CD4-positive, alpha-beta T cell (primary cell): ENCODE measurements at regions not wholly inside any gene's neighbourhood (a gene's known extent, or its start where the extent isn't known, plus 50 kb on each side); places are given as distances from the start of the nearest gene placed in this dataset.

ENCODE experiments used
- ATAC-seq: fragments of 200-7000 bp; cut with Tn5 transposase; one replicate; pipeline ENCODE4 v1.10.0; 2022; ENCODE audit warnings: mild to moderate bottlenecking; ENCODE audit not compliant: poor library complexity
- CTCF ChIA-PET: fragments of 350-600 bp; sonication (Branson Sonifier 250); formaldehyde crosslinking; loops from one replicate; lab custom pipeline; 2021; ENCODE audit warnings: antibody characterized with exemption, inconsistent platforms; lab: Charles Lee
- POLR2A ChIA-PET: fragments of 350-600 bp; sonication (Branson Sonifier 250); formaldehyde crosslinking; loops from one replicate; lab custom pipeline; 2021; ENCODE audit warnings: antibody characterized with exemption, inconsistent platforms; lab: Charles Lee
- DNase-seq, 14 experiments: peaks; one replicate each; pipeline ENCODE4 v3.0.0-alpha.2; 2013 to 2020; ENCODE audit warnings: mixed read lengths in 2 of 14
- H3K27ac ChIP-seq, 2 donors: one replicate each; pipeline versions ENCODE4 v1.5.1 to v1.7.0; 2013; ENCODE audit warnings: low read length in 2 of 2, low read depth in 1 of 2, mild to moderate bottlenecking in 1 of 2
- H3K27me3 ChIP-seq, 2 experiments: 1 replicate in 1 of 2; 2 replicates in 1 of 2; pipeline versions ENCODE4 v1.6.1 to v1.7.0; 2013; ENCODE audit warnings: low read length in 2 of 2, control low read depth in 1 of 2, mild to moderate bottlenecking in 1 of 2, moderate library complexity in 1 of 2; ENCODE audit not compliant: insufficient read depth in 2 of 2, control insufficient read depth in 1 of 2
- H3K36me3 ChIP-seq: one replicate; pipeline ENCODE4 v1.6.1; 2013; ENCODE audit warnings: low read length, control low read depth; ENCODE audit not compliant: insufficient read depth
- H3K4me1 ChIP-seq: one replicate; pipeline ENCODE4 v1.6.1; 2013; ENCODE audit warnings: low read length, control low read depth; ENCODE audit not compliant: insufficient read depth
- H3K4me3 ChIP-seq: one replicate; pipeline ENCODE4 v1.5.1; 2013; ENCODE audit warnings: mild to moderate bottlenecking, low read length, moderate library complexity
- H3K9me3 ChIP-seq, 2 experiments: 1 replicate in 1 of 2; 2 replicates in 1 of 2; pipeline versions ENCODE4 v1.6.1 to v1.7.0; 2013; ENCODE audit warnings: low read length in 2 of 2, mild to moderate bottlenecking in 2 of 2, control low read depth in 1 of 2, moderate library complexity in 1 of 2; ENCODE audit not compliant: control insufficient read depth in 1 of 2, insufficient read depth in 1 of 2
- H3K27ac Mint-ChIP-seq: one replicate; pipeline ENCODE4 v1.8.0; 2020; ENCODE audit warnings: mixed read lengths
- H3K27me3 Mint-ChIP-seq: one replicate; pipeline ENCODE4 v1.8.0; 2021; ENCODE audit warnings: mixed read lengths
- H3K36me3 Mint-ChIP-seq: one replicate; pipeline ENCODE4 v1.8.0; 2021; ENCODE audit warnings: low read depth, mixed read lengths
- H3K4me1 Mint-ChIP-seq: one replicate; pipeline ENCODE4 v1.8.0; 2021; ENCODE audit warnings: low read depth, mixed read lengths
- H3K4me3 Mint-ChIP-seq: one replicate; pipeline ENCODE4 v1.8.0; 2020; ENCODE audit warnings: mild to moderate bottlenecking, mixed read lengths
- H3K9me3 Mint-ChIP-seq: one replicate; pipeline ENCODE4 v1.8.0; 2020; ENCODE audit warnings: mixed read lengths
- CTCF ChIP-seq: fragments of 200-600 bp; IDR thresholded peaks from one replicate; pipeline ENCODE4 v1.8.0; 2022; ENCODE audit warnings: antibody characterized with exemption, mild to moderate bottlenecking
- intact Hi-C, 2 experiments: fragments of 100-400 bp; cut with DNase I in 1 of 2; cut with micrococcal nuclease in 1 of 2; formaldehyde crosslinking; loops; one replicate each; pipeline versions ENCODE4 v1.15.1 to v1.9.0; 2023 to 2025; cut with DNase I, micrococcal nuclease

GRCh38 chrX:39946822-39947221 is 150.9 kb downstream of the BCOR start:
- Mint-ChIP-seq H3K36me3 (no peaks in the 10 kb centered on the region), H3K9me3 (no peaks in the 10 kb centered on the region), H3K27me3 (no peaks in the 10 kb centered on the region), H3K4me3 (no peak overlapping the region), H3K4me1 (peaks cover 7% of the 10 kb centered on the region), H3K27ac (no peak overlapping the region)
- Histone ChIP-seq H3K27ac (no peak overlapping the region), H3K27me3 (no peaks in the 10 kb centered on the region), H3K36me3 (no peaks in the 10 kb centered on the region), H3K9me3 (no peaks in the 10 kb centered on the region), H3K4me1 (no peaks in the 10 kb centered on the region), H3K4me3 (no peak overlapping the region)
- ChIA-PET CTCF (no interaction called here), POLR2A (interaction anchor here (0.7 kb wide), 1 partner anchor 222 kb away, joined by 3 read pairs; no protein-coding TSS in a partner anchor)
- TF ChIP-seq CTCF: no peak
- intact Hi-C loops: no loop called here
- no peak for DNase-seq
- ATAC-seq: no peak

GRCh38 chrX:39948582-39948981 is 149.2 kb downstream of the BCOR start:
- no peak for ATAC-seq
- H3K36me3 Mint-ChIP-seq: no peaks in the 10 kb centered on the region
- Histone ChIP-seq H3K27ac (no peak overlapping the region), H3K4me3 (no peak overlapping the region), H3K9me3 (no peaks in the 10 kb centered on the region), H3K36me3 (no peaks in the 10 kb centered on the region), H3K27me3 (no peaks in the 10 kb centered on the region), H3K4me1 (no peaks in the 10 kb centered on the region)
- DNase-seq: peak in 1 of 14 experiments; percentile 14
- POLR2A ChIA-PET: no interaction called here
- H3K27ac Mint-ChIP-seq: no peak overlapping the region
- CTCF ChIA-PET: no interaction called here
- no peak for TF ChIP-seq CTCF
- no peaks in the 10 kb centered on the region for H3K9me3 Mint-ChIP-seq
- peaks cover 7% of the 10 kb centered on the region for H3K4me1 Mint-ChIP-seq
- H3K27me3 Mint-ChIP-seq: no peaks in the 10 kb centered on the region
- no peak overlapping the region for H3K4me3 Mint-ChIP-seq
- intact Hi-C loops: no loop called here

- H3K4me1 ChIP-seq: peaks cover 2% of the 10 kb centered on the region
- intact Hi-C loops: no loop called here
- H3K27me3 ChIP-seq: no peaks in the 10 kb centered on the region
- no peak overlapping the region for H3K27ac Mint-ChIP-seq
- no peaks in the 10 kb centered on the region for H3K36me3 Mint-ChIP-seq
- DNase-seq (no peak), ATAC-seq (no peak)
- H3K27ac ChIP-seq: no peak overlapping the region
- ChIA-PET POLR2A (no interaction called here), CTCF (no interaction called here)
- H3K36me3 ChIP-seq: no peaks in the 10 kb centered on the region
- no peak overlapping the region for H3K4me3 Mint-ChIP-seq
- no peaks in the 10 kb centered on the region for H3K27me3 Mint-ChIP-seq
- no peak overlapping the region for H3K4me3 ChIP-seq
- H3K4me1 Mint-ChIP-seq: peaks cover 10% of the 10 kb centered on the region
- no peak for TF ChIP-seq CTCF
- no peaks in the 10 kb centered on the region for H3K9me3 Mint-ChIP-seq
- no peaks in the 10 kb centered on the region for H3K9me3 ChIP-seq
Observed at GRCh38 chrX:39950018-39950688, 147.6 kb downstream of the BCOR start.
